ENCODE measurements at regions not wholly inside any gene's neighbourhood (a gene's known extent, or its start where the extent isn't known, plus 50 kb on each side); places are given as distances from the start of the nearest gene placed in this dataset.

DNA sequence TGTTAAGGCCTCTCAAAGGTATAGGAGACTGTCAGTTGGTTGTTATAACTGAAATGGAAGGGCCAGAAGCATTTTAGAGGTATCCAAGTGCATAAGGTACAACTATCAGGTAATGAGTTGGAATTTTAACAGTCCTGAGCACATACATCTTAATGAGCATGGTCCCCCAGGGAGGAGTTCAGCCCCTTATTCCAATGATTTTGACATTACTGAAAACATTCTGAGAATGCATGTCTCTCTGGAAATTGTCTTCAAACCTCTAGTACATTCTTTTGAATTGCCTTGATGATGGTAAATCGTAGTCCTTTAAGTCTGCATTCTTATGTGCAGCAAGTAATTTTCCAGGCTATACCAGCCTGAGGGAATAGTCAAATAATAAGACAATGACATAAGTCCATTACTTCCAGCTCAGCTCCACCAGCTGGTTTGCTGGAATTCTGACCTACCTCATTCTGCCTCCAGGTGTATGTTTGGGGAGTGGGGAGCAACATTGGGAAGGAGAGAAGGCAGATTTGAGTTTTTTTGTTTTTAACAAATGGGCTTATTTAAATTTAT is 239.2 kb downstream of the MSRB3 start:
- Histone ChIP-seq H3K27ac (ENCODE audit: low read depth in 2 of 2, low read length in 1 of 2) (no peak overlapping the region), H3K27me3 (ENCODE audit: control insufficient read depth in 1 of 2, insufficient read depth in 2 of 2, low read length in 2 of 2) (no peaks in the 10 kb centered on the region), H3K36me3 (ENCODE audit: control insufficient read depth in 2 of 2, insufficient read depth in 2 of 2, low read length in 1 of 2) (no peaks in the 10 kb centered on the region), H3K4me3 (ENCODE audit: low read depth in 1 of 2, low read length in 2 of 2) (no peak overlapping the region), H3K9me3 (ENCODE audit: control insufficient read depth in 2 of 2, insufficient read depth in 1 of 2, low read depth in 1 of 2, low read length in 1 of 2) (no peaks in the 10 kb centered on the region), H3K4me1 (ENCODE audit: control insufficient read depth in 2 of 2, insufficient read depth in 2 of 2, low read length in 1 of 2) (no peaks in the 10 kb centered on the region)
- WGBS, 2 donors, result 76 to 89% methylated on average over 1 of the region's 1 CpG

DNA sequence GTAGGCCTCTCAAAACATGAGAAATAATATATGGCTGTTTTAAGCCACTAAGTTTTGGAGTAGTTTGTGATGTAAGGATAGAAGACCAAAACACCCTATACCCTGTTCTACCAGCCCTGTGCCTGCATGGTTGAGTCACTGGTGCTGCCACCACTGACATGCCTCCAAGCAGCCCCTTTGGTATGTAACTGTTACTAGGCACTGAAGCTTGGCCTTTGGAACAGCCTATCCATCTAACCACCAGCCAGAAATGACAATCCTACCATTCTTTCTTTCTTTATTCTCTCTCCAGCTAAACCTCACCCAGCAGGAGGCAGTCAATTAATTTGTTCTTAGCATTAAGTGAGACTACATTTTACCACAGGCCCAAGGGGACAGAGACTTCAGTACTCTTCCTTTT is 240.3 kb downstream of the MSRB3 start:
- no peak overlapping the region for H3K27ac ChIP-seq (ENCODE audit: low read depth in 2 of 2, low read length in 1 of 2)
- no peaks in the 10 kb centered on the region for H3K4me1 ChIP-seq (ENCODE audit: control insufficient read depth in 2 of 2, insufficient read depth in 2 of 2, low read length in 1 of 2)
- H3K9me3 ChIP-seq (ENCODE audit: control insufficient read depth in 2 of 2, insufficient read depth in 1 of 2, low read depth in 1 of 2, low read length in 1 of 2), result no peaks in the 10 kb centered on the region
- no peak overlapping the region for H3K4me3 ChIP-seq (ENCODE audit: low read depth in 1 of 2, low read length in 2 of 2)
- H3K27me3 ChIP-seq (ENCODE audit: control insufficient read depth in 1 of 2, insufficient read depth in 2 of 2, low read length in 2 of 2), result no peaks in the 10 kb centered on the region
- no peaks in the 10 kb centered on the region for H3K36me3 ChIP-seq (ENCODE audit: control insufficient read depth in 2 of 2, insufficient read depth in 2 of 2, low read length in 1 of 2)

DNA sequence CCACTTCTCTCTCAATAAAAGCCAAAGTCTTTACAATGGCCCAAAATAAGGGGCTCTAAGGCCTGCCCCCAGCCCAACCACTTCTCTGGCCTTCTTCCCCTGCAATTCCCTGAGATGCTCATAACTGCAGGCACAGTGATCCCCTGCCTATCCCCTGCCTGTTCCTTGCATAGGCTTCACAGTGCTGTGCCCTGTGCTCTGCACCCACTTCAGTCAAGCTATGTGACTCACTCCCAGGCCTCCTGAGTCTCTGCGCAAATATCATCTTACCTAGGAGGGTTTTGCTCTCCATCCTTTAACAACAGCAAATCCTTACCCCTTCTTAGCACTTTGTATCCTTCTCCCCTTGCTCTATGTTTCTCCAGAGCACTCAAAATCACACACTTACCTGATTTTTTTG is 242.2 kb downstream of the MSRB3 start:
- WGBS, 2 donors, result 97 to 100% methylated on average over 1 of the region's 1 CpG
- no peaks in the 10 kb centered on the region for H3K9me3 ChIP-seq (ENCODE audit: control insufficient read depth in 2 of 2, insufficient read depth in 1 of 2, low read depth in 1 of 2, low read length in 1 of 2)
- no peaks in the 10 kb centered on the region for H3K36me3 ChIP-seq (ENCODE audit: control insufficient read depth in 2 of 2, insufficient read depth in 2 of 2, low read length in 1 of 2)
- no peaks in the 10 kb centered on the region for H3K27me3 ChIP-seq (ENCODE audit: control insufficient read depth in 1 of 2, insufficient read depth in 2 of 2, low read length in 2 of 2)
- no peak overlapping the region for H3K27ac ChIP-seq (ENCODE audit: low read depth in 2 of 2, low read length in 1 of 2)
- no peak overlapping the region for H3K4me3 ChIP-seq (ENCODE audit: low read depth in 1 of 2, low read length in 2 of 2)
- H3K4me1 ChIP-seq (ENCODE audit: control insufficient read depth in 2 of 2, insufficient read depth in 2 of 2, low read length in 1 of 2), result no peaks in the 10 kb centered on the region

DNA sequence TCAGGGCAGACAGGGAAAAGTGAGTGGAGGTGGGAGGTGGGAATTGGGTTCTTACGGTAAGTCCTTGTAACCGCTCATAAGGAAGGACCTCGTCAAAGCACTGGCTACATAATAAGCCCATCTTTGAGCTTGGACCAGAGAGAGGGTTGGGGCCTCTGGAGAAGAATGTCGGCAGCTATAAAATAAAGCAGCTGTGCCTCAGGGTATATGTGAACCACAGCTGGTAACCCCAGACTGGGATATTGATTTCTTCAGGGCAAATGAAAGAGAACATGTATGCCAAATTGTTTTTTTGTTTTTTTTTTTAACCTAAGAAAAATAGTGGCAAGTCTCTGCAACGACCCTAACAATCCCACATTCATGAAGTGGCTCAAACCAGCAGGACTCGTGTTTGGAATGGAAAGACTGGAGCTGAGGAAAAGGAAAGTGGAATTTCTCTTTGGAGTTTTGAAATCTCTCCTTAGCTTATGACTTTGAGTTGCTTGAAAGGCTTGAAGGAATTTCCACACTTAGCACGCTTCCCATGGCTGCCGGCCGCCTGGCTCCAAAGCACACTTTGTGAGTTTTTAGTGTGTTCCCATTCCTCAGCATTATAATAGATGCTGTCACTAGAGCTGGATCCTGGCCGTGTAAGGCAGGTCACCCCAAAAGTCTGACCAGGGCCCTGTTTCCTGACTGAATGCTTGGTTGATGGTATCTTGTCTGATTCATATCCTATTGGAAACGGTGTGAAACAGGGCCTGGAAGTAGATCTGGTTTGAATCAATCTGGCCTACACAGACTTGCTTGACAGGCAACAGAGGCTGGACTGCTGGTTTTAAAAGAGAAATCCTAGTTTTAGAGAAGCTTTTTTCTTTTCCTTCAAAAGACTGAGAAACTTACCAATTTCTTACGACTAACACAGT is 244.7 kb downstream of the MSRB3 start:
- no peaks in the 10 kb centered on the region for H3K4me1 ChIP-seq (ENCODE audit: control insufficient read depth in 2 of 2, insufficient read depth in 2 of 2, low read length in 1 of 2)
- H3K9me3 ChIP-seq (ENCODE audit: control insufficient read depth in 2 of 2, insufficient read depth in 1 of 2, low read depth in 1 of 2, low read length in 1 of 2), result peaks cover 0 to 2% of the 10 kb centered on the region in 2 donors
- 80 to 83% methylated on average over 12 of the region's 12 CpGs for WGBS, 2 donors
- no peak overlapping the region for H3K4me3 ChIP-seq (ENCODE audit: low read depth in 1 of 2, low read length in 2 of 2)
- no peaks in the 10 kb centered on the region for H3K27me3 ChIP-seq (ENCODE audit: control insufficient read depth in 1 of 2, insufficient read depth in 2 of 2, low read length in 2 of 2)
- H3K27ac ChIP-seq (ENCODE audit: low read depth in 2 of 2, low read length in 1 of 2), result no peak overlapping the region
- no peaks in the 10 kb centered on the region for H3K36me3 ChIP-seq (ENCODE audit: control insufficient read depth in 2 of 2, insufficient read depth in 2 of 2, low read length in 1 of 2)

DNA sequence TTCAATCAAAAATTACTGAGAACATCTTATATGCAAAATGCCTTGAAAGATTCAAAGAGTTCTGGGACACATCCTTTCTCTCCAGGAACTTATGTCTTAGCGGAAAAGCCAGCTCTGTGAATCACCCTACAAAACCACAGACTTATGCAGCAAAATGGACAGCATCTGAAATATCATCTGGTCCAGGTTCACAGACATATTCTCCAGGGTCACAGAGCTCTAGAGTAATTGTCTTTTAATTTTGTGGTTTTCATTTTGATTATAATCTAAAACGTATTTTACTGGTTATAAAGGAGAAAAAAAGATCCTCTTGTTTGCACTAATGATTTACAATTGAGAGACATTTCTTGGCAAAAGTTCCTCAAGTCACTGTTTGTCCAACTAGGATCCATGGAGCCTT is 246.2 kb downstream of the MSRB3 start:
- H3K27ac ChIP-seq (ENCODE audit: low read depth in 2 of 2, low read length in 1 of 2), result no peak overlapping the region
- WGBS, 2 donors, result 67 to 76% methylated on average over 2 of the region's 2 CpGs
- H3K27me3 ChIP-seq (ENCODE audit: control insufficient read depth in 1 of 2, insufficient read depth in 2 of 2, low read length in 2 of 2), result no peaks in the 10 kb centered on the region
- H3K4me3 ChIP-seq (ENCODE audit: low read depth in 1 of 2, low read length in 2 of 2), result no peak overlapping the region
- no peaks in the 10 kb centered on the region for H3K4me1 ChIP-seq (ENCODE audit: control insufficient read depth in 2 of 2, insufficient read depth in 2 of 2, low read length in 1 of 2)
- peaks cover 0 to 2% of the 10 kb centered on the region in 2 donors for H3K9me3 ChIP-seq (ENCODE audit: control insufficient read depth in 2 of 2, insufficient read depth in 1 of 2, low read depth in 1 of 2, low read length in 1 of 2)
- H3K36me3 ChIP-seq (ENCODE audit: control insufficient read depth in 2 of 2, insufficient read depth in 2 of 2, low read length in 1 of 2), result no peaks in the 10 kb centered on the region

DNA sequence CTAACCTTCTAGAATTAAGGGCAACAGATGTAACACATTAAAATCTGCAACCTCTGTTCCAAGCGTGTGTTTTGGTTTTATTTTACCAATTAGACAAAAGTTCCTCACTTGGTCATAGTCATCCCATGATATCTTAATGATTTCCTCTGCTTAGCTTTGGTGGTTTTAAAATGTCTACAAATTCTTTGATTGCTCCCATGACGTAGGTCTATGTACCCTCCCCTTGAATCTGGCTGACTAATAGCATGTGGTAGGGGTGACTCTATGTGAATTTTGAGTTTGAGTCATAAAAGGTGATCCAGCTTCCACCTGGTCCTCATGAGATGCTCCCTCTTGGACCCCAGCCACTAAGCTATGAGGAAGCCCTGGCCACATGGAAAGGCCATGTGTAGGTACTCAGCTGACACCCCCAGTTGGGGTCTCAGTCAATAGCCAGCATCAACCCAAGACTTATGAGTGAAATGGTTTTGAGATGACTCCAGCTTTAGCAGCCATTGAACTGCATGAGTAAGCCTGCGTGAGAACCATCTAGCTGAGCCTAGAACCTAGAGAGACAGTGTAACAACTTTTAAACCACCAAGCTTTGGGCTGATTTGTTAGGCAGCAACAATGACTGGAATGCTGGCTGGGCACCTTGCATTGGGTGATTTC is 247.1 kb downstream of the MSRB3 start:
- H3K36me3 ChIP-seq (ENCODE audit: control insufficient read depth in 2 of 2, insufficient read depth in 2 of 2, low read length in 1 of 2), result no peaks in the 10 kb centered on the region
- no peaks in the 10 kb centered on the region for H3K27me3 ChIP-seq (ENCODE audit: control insufficient read depth in 1 of 2, insufficient read depth in 2 of 2, low read length in 2 of 2)
- no peak overlapping the region for H3K4me3 ChIP-seq (ENCODE audit: low read depth in 1 of 2, low read length in 2 of 2)
- H3K4me1 ChIP-seq (ENCODE audit: control insufficient read depth in 2 of 2, insufficient read depth in 2 of 2, low read length in 1 of 2), result no peaks in the 10 kb centered on the region
- 86 to 89% methylated on average over 3 of the region's 3 CpGs for WGBS, 2 donors
- peaks cover 0 to 2% of the 10 kb centered on the region in 2 donors for H3K9me3 ChIP-seq (ENCODE audit: control insufficient read depth in 2 of 2, insufficient read depth in 1 of 2, low read depth in 1 of 2, low read length in 1 of 2)
- no peak overlapping the region for H3K27ac ChIP-seq (ENCODE audit: low read depth in 2 of 2, low read length in 1 of 2)

DNA sequence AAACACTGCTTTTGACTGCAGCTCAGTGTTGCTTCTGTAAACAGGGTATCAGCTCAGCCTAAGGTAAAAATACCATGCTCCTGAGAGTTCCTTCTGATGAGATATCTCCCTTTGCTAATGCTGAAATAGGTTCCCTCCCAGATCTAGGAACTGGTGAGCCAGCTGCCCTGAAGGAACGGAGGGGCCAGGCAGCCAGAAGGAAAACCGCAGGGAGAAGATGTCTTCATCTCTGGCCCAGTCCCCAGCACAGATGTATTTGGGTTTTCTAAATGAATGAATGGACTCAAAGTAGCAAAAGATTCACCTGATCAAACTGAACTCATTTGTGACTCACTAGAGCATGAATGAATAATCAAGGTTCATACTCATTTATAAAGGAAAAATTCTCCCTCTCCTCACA is 247.8 kb downstream of the MSRB3 start:
- peaks cover 0 to 2% of the 10 kb centered on the region in 2 donors for H3K9me3 ChIP-seq (ENCODE audit: control insufficient read depth in 2 of 2, insufficient read depth in 1 of 2, low read depth in 1 of 2, low read length in 1 of 2)
- no peak overlapping the region for H3K4me3 ChIP-seq (ENCODE audit: low read depth in 1 of 2, low read length in 2 of 2)
- no peaks in the 10 kb centered on the region for H3K36me3 ChIP-seq (ENCODE audit: control insufficient read depth in 2 of 2, insufficient read depth in 2 of 2, low read length in 1 of 2)
- no peak overlapping the region for H3K27ac ChIP-seq (ENCODE audit: low read depth in 2 of 2, low read length in 1 of 2)
- WGBS, 2 donors, result 60 to 75% methylated on average over 2 of the region's 2 CpGs
- H3K27me3 ChIP-seq (ENCODE audit: control insufficient read depth in 1 of 2, insufficient read depth in 2 of 2, low read length in 2 of 2), result no peaks in the 10 kb centered on the region
- no peaks in the 10 kb centered on the region for H3K4me1 ChIP-seq (ENCODE audit: control insufficient read depth in 2 of 2, insufficient read depth in 2 of 2, low read length in 1 of 2)

DNA sequence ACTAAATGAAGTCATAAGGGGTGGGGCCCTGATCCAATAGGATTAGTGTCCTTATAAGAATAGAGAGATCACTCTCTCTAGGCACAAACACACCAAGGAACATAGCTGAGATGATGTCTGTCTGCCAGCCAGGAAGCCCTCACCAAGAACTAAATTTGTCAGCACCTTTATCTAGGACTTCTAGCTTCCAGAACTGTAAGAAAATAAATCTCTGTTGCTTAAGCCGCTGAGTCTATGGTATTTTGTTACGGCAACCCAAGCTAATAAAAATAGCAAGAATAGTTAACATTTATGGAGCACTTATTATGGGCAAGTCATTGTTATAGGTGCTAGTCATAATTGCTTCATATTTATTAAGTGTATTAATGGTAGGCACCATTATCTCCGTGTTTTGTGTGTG is 249.6 kb downstream of the MSRB3 start:
- Histone ChIP-seq H3K4me1 (ENCODE audit: control insufficient read depth in 2 of 2, insufficient read depth in 2 of 2, low read length in 1 of 2) (no peaks in the 10 kb centered on the region), H3K27me3 (ENCODE audit: control insufficient read depth in 1 of 2, insufficient read depth in 2 of 2, low read length in 2 of 2) (no peaks in the 10 kb centered on the region), H3K27ac (ENCODE audit: low read depth in 2 of 2, low read length in 1 of 2) (no peak overlapping the region), H3K36me3 (ENCODE audit: control insufficient read depth in 2 of 2, insufficient read depth in 2 of 2, low read length in 1 of 2) (no peaks in the 10 kb centered on the region), H3K9me3 (ENCODE audit: control insufficient read depth in 2 of 2, insufficient read depth in 1 of 2, low read depth in 1 of 2, low read length in 1 of 2) (peaks cover 0 to 2% of the 10 kb centered on the region in 2 donors), H3K4me3 (ENCODE audit: low read depth in 1 of 2, low read length in 2 of 2) (no peak overlapping the region)
- 92 to 95% methylated on average over 3 of the region's 3 CpGs for WGBS, 2 donors

DNA sequence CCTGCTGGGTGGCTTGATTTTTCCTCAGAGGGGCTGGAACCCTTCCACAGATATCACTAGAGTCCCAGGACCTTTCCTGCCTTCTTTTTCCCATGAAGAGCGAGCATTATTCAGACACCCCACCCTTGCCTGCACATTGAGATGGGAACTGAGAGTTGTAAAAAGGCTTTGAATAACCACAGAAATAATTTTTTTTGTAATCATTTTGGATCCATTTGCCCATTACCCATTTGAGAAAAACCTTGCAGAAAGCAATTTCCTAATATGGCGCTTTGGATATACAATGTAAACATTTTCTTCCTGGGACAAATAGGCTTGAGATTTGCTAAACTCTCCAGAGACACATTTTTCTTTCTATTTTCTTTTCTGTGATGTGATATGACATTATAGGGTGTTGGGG is 250.6 kb downstream of the MSRB3 start:
- Histone ChIP-seq H3K9me3 (ENCODE audit: control insufficient read depth in 2 of 2, insufficient read depth in 1 of 2, low read depth in 1 of 2, low read length in 1 of 2) (peaks cover 0 to 2% of the 10 kb centered on the region in 2 donors), H3K36me3 (ENCODE audit: control insufficient read depth in 2 of 2, insufficient read depth in 2 of 2, low read length in 1 of 2) (no peaks in the 10 kb centered on the region), H3K27ac (ENCODE audit: low read depth in 2 of 2, low read length in 1 of 2) (no peak overlapping the region), H3K4me3 (ENCODE audit: low read depth in 1 of 2, low read length in 2 of 2) (no peak overlapping the region), H3K27me3 (ENCODE audit: control insufficient read depth in 1 of 2, insufficient read depth in 2 of 2, low read length in 2 of 2) (no peaks in the 10 kb centered on the region), H3K4me1 (ENCODE audit: control insufficient read depth in 2 of 2, insufficient read depth in 2 of 2, low read length in 1 of 2) (no peaks in the 10 kb centered on the region)
- WGBS, 2 donors, result 96 to 99% methylated on average over 2 of the region's 2 CpGs

Measured in esophagus (tissue), 2 donors.